Loucy (cell line): ENCODE measurements at regions not wholly inside any gene's neighbourhood (a gene's known extent, or its start where the extent isn't known, plus 50 kb on each side); places are given as distances from the start of the nearest gene placed in this dataset.
"Not testable (repeated sequence)": the region's sequence is repeated elsewhere in the genome, so short reads cannot be mapped to it uniquely, and the experiment has no call there.

Source experiments
- H2AFZ ChIP-seq: fragments of 200-600 bp; sonication (generic); 2 replicates; pipeline ENCODE4 v1.6.0; 2016; ENCODE audit warnings: antibody characterized with exemption, mild to moderate bottlenecking, low read length, moderate library complexity
- H3F3A ChIP-seq: fragments of 200-600 bp; 2 replicates; pipeline ENCODE4 v1.6.0; 2016; ENCODE audit warnings: antibody characterized with exemption, low read depth, mild to moderate bottlenecking
- H3K27me3 ChIP-seq: fragments of 200-600 bp; sonication (generic); 2 replicates; pipeline ENCODE4 v1.6.1; 2014; ENCODE audit warnings: low read length, mild to moderate bottlenecking; ENCODE audit not compliant: insufficient read depth, poor library complexity, severe bottlenecking
- H3K36me3 ChIP-seq: fragments of 200-600 bp; sonication (generic); 2 replicates; pipeline ENCODE4 v1.6.1; 2016; ENCODE audit warnings: low read length; ENCODE audit not compliant: insufficient read depth
- H3K4me1 ChIP-seq: fragments of 200-600 bp; sonication (generic); 2 replicates; pipeline ENCODE4 v1.5.1; 2014; ENCODE audit warnings: low read length, mild to moderate bottlenecking; ENCODE audit not compliant: insufficient read depth, poor library complexity, severe bottlenecking
- H3K4me2 ChIP-seq: fragments of 200-600 bp; sonication (generic); 2 replicates; pipeline ENCODE4 v1.6.0; 2014; ENCODE audit warnings: antibody characterized with exemption, low read length, low read depth, mild to moderate bottlenecking; ENCODE audit not compliant: poor library complexity, severe bottlenecking
- H3K4me3 ChIP-seq: fragments of 200-600 bp; sonication (generic); 2 replicates; pipeline ENCODE4 v1.5.1; 2014; ENCODE audit warnings: low read length, mild to moderate bottlenecking, mixed read lengths; ENCODE audit not compliant: poor library complexity, severe bottlenecking
- H3K79me2 ChIP-seq: fragments of 200-600 bp; sonication (generic); 2 replicates; pipeline ENCODE4 v1.6.1; 2014; ENCODE audit warnings: low read length; ENCODE audit not compliant: insufficient read depth
- H3K9ac ChIP-seq: fragments of 200-600 bp; sonication (generic); 2 replicates; pipeline ENCODE4 v1.6.0; 2014; ENCODE audit warnings: mild to moderate bottlenecking, low read depth, low read length, moderate library complexity; ENCODE audit not compliant: poor library complexity, severe bottlenecking
- H3K9me2 ChIP-seq: fragments of 200-600 bp; sonication (generic); replicated peaks from 2 replicates; pipeline ENCODE4 v1.6.1; 2016; ENCODE audit warnings: low read depth, low read length, mixed read lengths
- H3K9me3 ChIP-seq: fragments of 200-600 bp; sonication (generic); 2 replicates; pipeline ENCODE4 v1.6.1; 2014; ENCODE audit warnings: mild to moderate bottlenecking, antibody characterized with exemption, low read length, low read depth; ENCODE audit not compliant: insufficient read depth
- H4K20me1 ChIP-seq: fragments of 200-600 bp; sonication (generic); 2 replicates; pipeline ENCODE4 v1.6.0; 2014; ENCODE audit warnings: antibody characterized with exemption, low read length, mild to moderate bottlenecking; ENCODE audit not compliant: insufficient read depth, poor library complexity, severe bottlenecking
- EZH2phosphoT487 ChIP-seq: fragments of 200-600 bp; IDR thresholded peaks from 2 replicates; pipeline ENCODE4 v1.6.1; 2018; ENCODE audit warnings: antibody characterized with exemption, mild to moderate bottlenecking, moderate library complexity, borderline replicate concordance
- TF ChIP-seq, protein P1 (sequence below): fragments of 200-600 bp; sonication (generic); conservative IDR thresholded peaks from 2 replicates; pipeline ENCODE4 v1.5.1; 2014; ENCODE audit warnings: mild to moderate bottlenecking, antibody characterized with exemption, low read length

DNA sequence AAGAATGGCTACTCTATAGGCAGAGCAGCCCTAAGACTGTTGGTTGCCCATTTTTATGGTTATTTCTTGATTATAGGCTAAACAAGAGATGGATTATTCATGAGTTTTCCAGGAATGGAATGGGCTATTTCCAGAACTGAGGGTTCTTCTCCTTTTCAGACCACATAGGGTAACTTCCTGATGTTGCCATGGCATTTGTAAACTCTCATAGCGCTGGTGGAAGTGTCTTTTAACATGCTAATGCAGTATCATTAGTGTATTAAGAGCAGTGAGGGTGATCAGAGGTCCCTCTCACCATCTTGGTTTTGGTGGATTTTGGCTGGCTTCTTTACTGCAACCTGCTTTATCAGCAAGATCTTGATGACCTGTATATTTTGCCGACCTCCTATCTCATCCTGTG lies 904.6 kb upstream of the FBXO33 start:
- no peaks in the 10 kb centered on the region for H3K27me3 ChIP-seq

DNA sequence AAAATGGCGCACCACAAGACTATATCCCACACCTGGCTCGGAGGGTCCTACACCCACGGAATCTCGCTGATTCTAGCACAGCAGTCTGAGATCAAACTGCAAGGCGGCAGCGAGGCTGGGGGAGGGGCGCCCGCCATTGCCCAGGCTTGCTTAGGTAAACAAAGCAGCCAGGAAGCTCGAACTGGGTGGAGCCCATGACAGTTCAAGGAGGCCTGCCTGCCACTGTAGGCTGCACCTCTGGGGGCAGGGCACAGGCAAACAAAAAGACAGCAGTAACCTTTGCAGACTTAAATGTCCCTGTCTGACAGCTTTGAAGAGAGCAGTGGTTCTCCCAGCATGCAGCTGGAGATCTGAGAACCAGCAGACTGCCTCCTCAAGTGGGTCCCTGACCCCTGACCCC lies 894.3 kb upstream of the FBXO33 start:
- not testable (repeated sequence) for H4K20me1 ChIP-seq, H3K4me1 ChIP-seq, H3K9me2 ChIP-seq, H3F3A ChIP-seq, H3K4me3 ChIP-seq, H3K79me2 ChIP-seq, H3K4me2 ChIP-seq, H3K27me3 ChIP-seq, H3K9ac ChIP-seq, H3K9me3 ChIP-seq, H3K36me3 ChIP-seq, H2AFZ ChIP-seq

More for the DNA sequence above, 904.6 kb upstream of the FBXO33 start:
- TF ChIP-seq, protein P1, sequence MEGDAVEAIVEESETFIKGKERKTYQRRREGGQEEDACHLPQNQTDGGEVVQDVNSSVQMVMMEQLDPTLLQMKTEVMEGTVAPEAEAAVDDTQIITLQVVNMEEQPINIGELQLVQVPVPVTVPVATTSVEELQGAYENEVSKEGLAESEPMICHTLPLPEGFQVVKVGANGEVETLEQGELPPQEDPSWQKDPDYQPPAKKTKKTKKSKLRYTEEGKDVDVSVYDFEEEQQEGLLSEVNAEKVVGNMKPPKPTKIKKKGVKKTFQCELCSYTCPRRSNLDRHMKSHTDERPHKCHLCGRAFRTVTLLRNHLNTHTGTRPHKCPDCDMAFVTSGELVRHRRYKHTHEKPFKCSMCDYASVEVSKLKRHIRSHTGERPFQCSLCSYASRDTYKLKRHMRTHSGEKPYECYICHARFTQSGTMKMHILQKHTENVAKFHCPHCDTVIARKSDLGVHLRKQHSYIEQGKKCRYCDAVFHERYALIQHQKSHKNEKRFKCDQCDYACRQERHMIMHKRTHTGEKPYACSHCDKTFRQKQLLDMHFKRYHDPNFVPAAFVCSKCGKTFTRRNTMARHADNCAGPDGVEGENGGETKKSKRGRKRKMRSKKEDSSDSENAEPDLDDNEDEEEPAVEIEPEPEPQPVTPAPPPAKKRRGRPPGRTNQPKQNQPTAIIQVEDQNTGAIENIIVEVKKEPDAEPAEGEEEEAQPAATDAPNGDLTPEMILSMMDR, result no peak
- TF ChIP-seq EZH2phosphoT487, result no peak
- H3K9me3 ChIP-seq, result no peaks in the 10 kb centered on the region
- no peaks in the 10 kb centered on the region for H3K36me3 ChIP-seq
- H3K4me1 ChIP-seq, result no peaks in the 10 kb centered on the region
- no peaks in the 10 kb centered on the region for H3K79me2 ChIP-seq
- no peak overlapping the region for H3K9ac ChIP-seq
- no peaks in the 10 kb centered on the region for H3K9me2 ChIP-seq
- H4K20me1 ChIP-seq, result no peaks in the 10 kb centered on the region
- no peak overlapping the region for H3K4me2 ChIP-seq
- no peaks in the 10 kb centered on the region for H3F3A ChIP-seq
- no peak overlapping the region for H2AFZ ChIP-seq
- no peak overlapping the region for H3K4me3 ChIP-seq

DNA sequence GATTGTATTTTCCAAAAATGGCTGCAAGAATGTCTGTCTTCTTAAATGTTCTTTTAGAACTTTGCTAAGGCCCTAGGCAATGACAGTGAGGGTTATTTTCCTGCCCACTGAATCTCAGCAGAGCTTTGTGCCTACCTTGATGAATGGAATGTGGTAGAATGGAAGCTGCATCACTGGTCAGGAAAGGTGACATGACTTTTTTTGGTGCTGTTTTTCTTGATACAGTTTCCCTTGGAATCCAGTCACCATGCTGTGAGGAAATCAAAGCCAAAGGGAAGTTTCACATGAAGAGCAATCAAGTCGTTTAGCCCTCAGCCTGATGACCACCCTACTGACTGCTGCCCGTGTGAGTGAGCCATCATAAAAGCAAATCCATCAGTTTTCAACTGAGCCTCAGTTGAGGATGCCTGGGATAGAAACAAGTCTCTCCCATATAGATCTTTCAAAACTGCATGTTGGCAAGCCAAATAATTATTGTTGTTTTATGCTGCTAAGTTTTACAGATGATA lies 886.0 kb upstream of the FBXO33 start:
- no peaks in the 10 kb centered on the region for H4K20me1 ChIP-seq
- no peaks in the 10 kb centered on the region for H3K36me3 ChIP-seq
- TF ChIP-seq, protein P1, result no peak
- no peak for TF ChIP-seq EZH2phosphoT487
- no peaks in the 10 kb centered on the region for H3F3A ChIP-seq
- H3K27me3 ChIP-seq, result no peaks in the 10 kb centered on the region
- no peaks in the 10 kb centered on the region for H3K9me2 ChIP-seq
- H3K79me2 ChIP-seq, result no peaks in the 10 kb centered on the region
- H3K9me3 ChIP-seq, result no peaks in the 10 kb centered on the region
- H3K9ac ChIP-seq, result no peak overlapping the region
- no peaks in the 10 kb centered on the region for H3K4me1 ChIP-seq
- H3K4me2 ChIP-seq, result no peak overlapping the region
- H2AFZ ChIP-seq, result no peak overlapping the region
- H3K4me3 ChIP-seq, result no peak overlapping the region

DNA sequence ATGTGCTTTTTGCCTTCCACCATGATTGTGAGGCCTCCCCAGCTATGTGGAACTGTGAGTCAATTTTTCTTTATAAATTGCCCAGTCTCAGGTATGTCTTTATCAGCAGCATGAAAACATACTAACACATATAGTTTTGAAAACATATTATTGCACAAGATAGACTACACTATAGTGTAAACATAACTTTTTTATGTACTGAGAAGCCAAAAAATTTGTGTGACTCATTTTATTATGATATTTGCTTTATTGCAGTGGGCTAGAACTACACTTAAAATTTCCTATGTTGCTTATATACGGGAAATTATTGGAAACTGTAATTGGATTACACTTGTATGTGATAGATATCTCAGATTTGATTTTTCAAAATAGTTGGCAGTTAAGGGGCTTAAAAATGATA lies 885.5 kb upstream of the FBXO33 start:
- H3K4me2 ChIP-seq, result no peak overlapping the region
- no peak overlapping the region for H2AFZ ChIP-seq
- H3K9me3 ChIP-seq, result no peaks in the 10 kb centered on the region
- H3K9me2 ChIP-seq, result no peaks in the 10 kb centered on the region
- TF ChIP-seq, protein P1, result no peak
- no peak for TF ChIP-seq EZH2phosphoT487
- no peaks in the 10 kb centered on the region for H3K4me1 ChIP-seq
- H3K9ac ChIP-seq, result no peak overlapping the region
- no peaks in the 10 kb centered on the region for H4K20me1 ChIP-seq
- H3K79me2 ChIP-seq, result no peaks in the 10 kb centered on the region
- H3K36me3 ChIP-seq, result no peaks in the 10 kb centered on the region
- H3K4me3 ChIP-seq, result no peak overlapping the region
- H3K27me3 ChIP-seq, result no peaks in the 10 kb centered on the region
- H3F3A ChIP-seq, result no peaks in the 10 kb centered on the region
